KMS-11 (cell line): ENCODE measurements at regions not wholly inside any gene's neighbourhood (a gene's known extent, or its start where the extent isn't known, plus 50 kb on each side); places are given as distances from the start of the nearest gene placed in this dataset.
"Not testable (repeated sequence)": the region's sequence is repeated elsewhere in the genome, so short reads cannot be mapped to it uniquely, and the experiment has no call there.

Experiments
- H2AFZ ChIP-seq: fragments of 200-600 bp; sonication (generic); 2 replicates; pipeline ENCODE4 v1.6.1; 2016; ENCODE audit warnings: antibody characterized with exemption, mixed run types, low read depth
- H3K27ac ChIP-seq: fragments of 200-600 bp; sonication (generic); 2 replicates; pipeline ENCODE4 v1.6.1; 2016; ENCODE audit warnings: mild to moderate bottlenecking, mixed run types
- H3K27me3 ChIP-seq: fragments of 200-600 bp; sonication (generic); 2 replicates; pipeline ENCODE4 v1.6.1; 2017; ENCODE audit warnings: mild to moderate bottlenecking, low read depth, mixed run types, moderate library complexity; ENCODE audit not compliant: insufficient read depth
- H3K36me3 ChIP-seq: fragments of 200-600 bp; sonication (generic); 2 replicates; pipeline ENCODE4 v1.6.1; 2017; ENCODE audit warnings: mild to moderate bottlenecking, mixed run types; ENCODE audit not compliant: insufficient read depth
- H3K4me1 ChIP-seq: fragments of 200-600 bp; sonication (generic); 2 replicates; pipeline ENCODE4 v1.6.1; 2016; ENCODE audit warnings: mild to moderate bottlenecking, low read depth, mixed run types; ENCODE audit not compliant: poor library complexity, severe bottlenecking
- H3K4me2 ChIP-seq: fragments of 200-600 bp; sonication (generic); 2 replicates; pipeline ENCODE4 v1.7.0; 2016; ENCODE audit warnings: mild to moderate bottlenecking, mixed run types
- H3K4me3 ChIP-seq: fragments of 200-600 bp; sonication (generic); IDR thresholded peaks from 2 replicates; pipeline ENCODE4 v1.6.1; 2017; ENCODE audit warnings: low read depth, low read length, mixed read lengths; ENCODE audit not compliant: insufficient read depth
- H3K79me2 ChIP-seq: fragments of 200-600 bp; sonication (generic); 2 replicates; pipeline ENCODE4 v1.6.1; 2016; ENCODE audit warnings: low read depth, mixed run types; ENCODE audit not compliant: insufficient read depth
- H3K9ac ChIP-seq: fragments of 200-600 bp; sonication (generic); 2 replicates; pipeline ENCODE4 v1.6.1; 2016; ENCODE audit warnings: mild to moderate bottlenecking, mixed run types
- H4K20me1 ChIP-seq: fragments of 200-600 bp; sonication (generic); 2 replicates; pipeline ENCODE4 v1.6.1; 2016; ENCODE audit warnings: mild to moderate bottlenecking, mixed run types; ENCODE audit not compliant: insufficient read depth
- CTCF ChIP-seq: fragments of 200-600 bp; sonication (generic); conservative IDR thresholded peaks from 2 replicates; pipeline ENCODE4 v1.6.1; 2017; ENCODE audit warnings: low read depth, mild to moderate bottlenecking, antibody characterized with exemption, low read length, moderate library complexity, mixed read lengths

DNA sequence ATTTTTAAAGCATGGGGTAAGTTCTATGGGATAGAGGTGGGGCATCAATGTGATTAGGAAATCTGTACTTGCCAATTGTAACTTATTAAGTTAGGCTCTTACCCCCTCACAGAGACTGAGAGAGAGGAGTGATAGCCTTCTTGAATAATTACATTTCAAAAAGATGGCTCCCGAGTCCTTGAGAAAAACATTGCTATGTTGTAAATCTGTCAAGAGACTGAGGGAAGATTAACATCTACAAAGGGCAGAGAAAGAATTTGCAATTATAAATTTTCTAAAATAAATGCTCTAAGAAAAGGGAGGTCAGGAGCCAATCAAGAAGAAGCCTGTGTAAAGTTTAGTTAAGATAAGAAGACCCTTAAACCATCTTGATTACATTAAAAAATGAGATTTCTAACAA lies 1570.8 kb downstream of the OLFM4 start:
- no peak overlapping the region for H2AFZ ChIP-seq
- no peak overlapping the region for H3K9ac ChIP-seq
- no peak overlapping the region for H3K4me2 ChIP-seq
- H3K36me3 ChIP-seq = no peaks in the 10 kb centered on the region
- H3K27me3 ChIP-seq = no peaks in the 10 kb centered on the region
- no peak overlapping the region for H3K4me3 ChIP-seq
- H4K20me1 ChIP-seq = no peaks in the 10 kb centered on the region
- TF ChIP-seq CTCF = no peak
- H3K27ac ChIP-seq = no peak overlapping the region
- H3K4me1 ChIP-seq = no peaks in the 10 kb centered on the region
- no peaks in the 10 kb centered on the region for H3K79me2 ChIP-seq

GRCh38 chr13:54606944-54607343 lies 1578.3 kb downstream of the OLFM4 start:
- no peaks in the 10 kb centered on the region for H3K36me3 ChIP-seq
- no peak overlapping the region for H3K9ac ChIP-seq
- no peaks in the 10 kb centered on the region for H4K20me1 ChIP-seq
- H3K4me2 ChIP-seq = no peak overlapping the region
- no peak overlapping the region for H3K27ac ChIP-seq
- H3K27me3 ChIP-seq = no peaks in the 10 kb centered on the region
- H2AFZ ChIP-seq = no peak overlapping the region
- H3K79me2 ChIP-seq = no peaks in the 10 kb centered on the region
- no peak overlapping the region for H3K4me3 ChIP-seq
- H3K4me1 ChIP-seq = no peaks in the 10 kb centered on the region
- no peak for TF ChIP-seq CTCF

- Histone ChIP-seq H3K4me2 (no peak overlapping the region), H4K20me1 (no peaks in the 10 kb centered on the region), H3K27ac (no peak overlapping the region), H3K9ac (no peak overlapping the region), H3K4me3 (no peak overlapping the region), H2AFZ (no peak overlapping the region), H3K79me2 (no peaks in the 10 kb centered on the region), H3K36me3 (no peaks in the 10 kb centered on the region), H3K27me3 (no peaks in the 10 kb centered on the region), H3K4me1 (no peaks in the 10 kb centered on the region)
- TF ChIP-seq CTCF = no peak
These were observed 1578.8 kb downstream of the OLFM4 start for GRCh38 chr13:54607421-54607820.

DNA sequence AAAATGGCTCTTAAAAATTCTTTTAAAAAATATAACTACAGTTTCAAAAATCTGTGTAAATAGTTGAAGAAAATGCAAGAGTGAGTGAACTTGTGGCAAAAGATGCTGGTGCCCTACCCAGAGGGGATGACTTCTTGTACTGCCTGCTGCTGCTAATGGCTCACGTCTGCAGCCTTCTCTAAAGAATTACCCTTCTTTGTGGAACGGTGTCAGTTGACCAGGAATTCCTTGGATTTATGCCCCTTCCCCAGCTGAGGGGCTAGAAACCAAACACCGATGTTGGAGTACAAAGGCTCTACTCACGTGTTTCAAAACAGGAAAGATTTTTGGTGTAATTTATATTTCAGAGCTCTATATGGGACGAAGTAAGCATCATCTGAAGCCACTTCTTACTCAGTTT lies 1582.8 kb downstream of the OLFM4 start:
- no peak overlapping the region for H3K27ac ChIP-seq
- H3K4me2 ChIP-seq = no peak overlapping the region
- no peaks in the 10 kb centered on the region for H4K20me1 ChIP-seq
- H3K27me3 ChIP-seq = no peaks in the 10 kb centered on the region
- no peaks in the 10 kb centered on the region for H3K79me2 ChIP-seq
- no peaks in the 10 kb centered on the region for H3K4me1 ChIP-seq
- H3K4me3 ChIP-seq = no peak overlapping the region
- no peak overlapping the region for H3K9ac ChIP-seq
- TF ChIP-seq CTCF = no peak
- H3K36me3 ChIP-seq = no peaks in the 10 kb centered on the region
- H2AFZ ChIP-seq = no peak overlapping the region

DNA sequence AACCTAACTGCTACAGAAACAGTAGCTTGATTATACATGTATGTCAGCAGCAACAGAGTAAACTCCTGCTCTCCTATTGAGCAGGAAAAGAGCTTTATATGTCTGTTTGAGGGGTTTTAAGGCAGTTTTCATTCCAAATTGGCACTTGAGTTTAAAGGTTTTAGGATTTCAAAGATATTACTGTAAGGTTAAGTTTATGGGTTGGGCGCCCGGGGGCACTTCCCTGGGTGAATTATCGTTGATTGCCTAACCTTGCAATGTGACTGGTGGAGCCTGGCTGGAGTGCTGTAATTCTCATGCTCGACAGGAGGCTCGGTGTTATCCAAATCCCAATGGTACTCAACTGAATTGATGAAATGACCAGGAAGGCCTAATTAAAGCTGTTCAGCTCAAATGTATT lies 1586.1 kb downstream of the OLFM4 start:
- Histone ChIP-seq H4K20me1 (no peaks in the 10 kb centered on the region), H3K4me1 (no peaks in the 10 kb centered on the region), H3K4me3 (no peak overlapping the region), H3K79me2 (no peaks in the 10 kb centered on the region), H3K36me3 (no peaks in the 10 kb centered on the region), H3K27ac (no peak overlapping the region), H3K4me2 (no peak overlapping the region), H3K27me3 (no peaks in the 10 kb centered on the region), H3K9ac (no peak overlapping the region), H2AFZ (no peak overlapping the region)
- TF ChIP-seq CTCF = no peak

DNA sequence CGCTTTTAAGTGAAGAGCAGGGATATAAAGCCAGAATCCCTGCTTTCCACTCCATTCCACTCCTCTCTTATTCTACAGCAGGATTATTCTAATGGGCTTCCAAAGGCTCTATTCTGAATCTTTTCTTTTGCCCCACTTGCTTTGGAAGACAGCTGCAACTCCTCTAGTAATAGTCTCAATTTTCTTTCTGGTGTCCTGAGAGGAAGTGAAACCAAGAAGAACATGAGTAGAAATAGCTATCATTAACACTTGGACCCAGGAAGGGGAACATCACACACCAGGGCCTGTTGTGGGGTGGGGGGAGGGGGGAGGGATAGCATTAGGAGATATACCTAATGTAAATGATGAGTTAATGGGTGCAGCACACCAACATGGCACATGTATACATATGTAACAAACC lies 1597.9 kb downstream of the OLFM4 start:
- not testable (repeated sequence) for H3K27me3 ChIP-seq, H3K4me2 ChIP-seq, H3K4me1 ChIP-seq, H3K4me3 ChIP-seq, H2AFZ ChIP-seq, H3K36me3 ChIP-seq, H3K79me2 ChIP-seq, H4K20me1 ChIP-seq, H3K9ac ChIP-seq, H3K27ac ChIP-seq
